Fibroblast of lung (primary cell): ENCODE measurements at regions not wholly inside any gene's neighbourhood (a gene's known extent, or its start where the extent isn't known, plus 50 kb on each side); places are given as distances from the start of the nearest gene placed in this dataset.

Experiments
- DNase-seq, 2 donors: peaks; one replicate each; pipeline versions ENCODE4 v3.0.0 to v3.0.0-alpha.2; 2010; ENCODE audit warnings: low read depth in 2 of 2
- H2AFZ ChIP-seq: 2 replicates; pipeline ENCODE4 v1.5.1; 2012; ENCODE audit warnings: low read length, control low read depth, inconsistent platforms
- H3K27ac ChIP-seq: 2 replicates; pipeline ENCODE4 v1.5.1; 2011; ENCODE audit warnings: low read length, control low read depth; ENCODE audit not compliant: insufficient read depth
- H3K27me3 ChIP-seq: 2 replicates; pipeline ENCODE4 v1.5.1; 2011; ENCODE audit warnings: mild to moderate bottlenecking, low read length; ENCODE audit not compliant: control insufficient read depth, insufficient read depth
- H3K36me3 ChIP-seq: 2 replicates; pipeline ENCODE4 v1.5.1; 2011; ENCODE audit warnings: low read length; ENCODE audit not compliant: control insufficient read depth, insufficient read depth
- H3K4me1 ChIP-seq: 2 replicates; pipeline ENCODE4 v1.5.1; 2011; ENCODE audit warnings: low read length; ENCODE audit not compliant: control insufficient read depth, insufficient read depth; ENCODE audit errors: extremely low read depth
- H3K4me2 ChIP-seq: 2 replicates; pipeline ENCODE4 v1.5.1; 2011; ENCODE audit warnings: low read length, control low read depth; ENCODE audit not compliant: insufficient read depth; ENCODE audit errors: extremely low read depth
- H3K4me3 ChIP-seq, 4 experiments: fragments of 200-600 bp in 1 of 4; sonication (generic) in 1 of 4; replicated peaks in 1 of 4; 2 replicates each; pipeline ENCODE4 v1.5.1; 2011 to 2016; ENCODE audit warnings: low read length in 4 of 4, low read depth in 3 of 4, mild to moderate bottlenecking in 3 of 4, control low read depth in 2 of 4, inconsistent platforms in 1 of 4, mixed read lengths in 1 of 4; ENCODE audit not compliant: insufficient read depth in 1 of 4; ENCODE audit errors: control extremely low read depth in 1 of 4
- H3K79me2 ChIP-seq: 2 replicates; pipeline ENCODE4 v1.5.1; 2012; ENCODE audit warnings: mild to moderate bottlenecking, low read length, inconsistent platforms; ENCODE audit not compliant: control insufficient read depth, insufficient read depth
- H3K9ac ChIP-seq: 2 replicates; pipeline ENCODE4 v1.5.1; 2011; ENCODE audit warnings: mild to moderate bottlenecking, low read length, control low read depth; ENCODE audit not compliant: insufficient read depth
- H3K9me3 ChIP-seq: 2 replicates; pipeline ENCODE4 v1.5.1; 2012; ENCODE audit warnings: low read depth, low read length; ENCODE audit not compliant: control insufficient read depth, insufficient read depth
- H4K20me1 ChIP-seq: 2 replicates; pipeline ENCODE4 v1.5.1; 2011; ENCODE audit warnings: low read length; ENCODE audit not compliant: control insufficient read depth, insufficient read depth; ENCODE audit errors: extremely low read depth
- CTCF ChIP-seq, 2 donors: IDR thresholded peaks in 1 of 2; conservative IDR thresholded peaks in 1 of 2; 1 replicate in 1 of 2; 2 replicates in 1 of 2; pipeline ENCODE4 v1.5.1; 2011 to 2012; ENCODE audit warnings: low read length in 2 of 2, control low read depth in 1 of 2, inconsistent platforms in 1 of 2, low read depth in 1 of 2, mild to moderate bottlenecking in 1 of 2
- EZH2 ChIP-seq: IDR thresholded peaks from 2 replicates; pipeline ENCODE4 v1.5.1; 2012; ENCODE audit warnings: low read length, control low read depth, mild to moderate bottlenecking; ENCODE audit errors: missing control alignments

- no peaks in the 10 kb centered on the region for H3K79me2 ChIP-seq
- TF ChIP-seq CTCF (conservative IDR thresholded peaks at IDR 0.05 in 1 of 2, IDR thresholded peaks at IDR 0.05 in 1 of 2; ENCODE audit: low read depth in 1 of 2, low read length in 2 of 2) (no peak), EZH2 (no peak)
- no peak overlapping the region for H3K4me3 ChIP-seq
- H3K27ac ChIP-seq: no peak overlapping the region
- no peak overlapping the region for H3K9ac ChIP-seq
- no peaks in the 10 kb centered on the region for H4K20me1 ChIP-seq
- no peak for DNase-seq
- no peak overlapping the region for H2AFZ ChIP-seq
- no peak overlapping the region for H3K4me2 ChIP-seq
- no peaks in the 10 kb centered on the region for H3K36me3 ChIP-seq
- H3K27me3 ChIP-seq: no peaks in the 10 kb centered on the region
- H3K4me1 ChIP-seq: no peaks in the 10 kb centered on the region
- H3K9me3 ChIP-seq: no peaks in the 10 kb centered on the region
Measured at GRCh38 chr16:51286272-51286671, 135.2 kb upstream of the SALL1 start.

- Histone ChIP-seq H3K4me1 (no peaks in the 10 kb centered on the region), H3K9ac (no peak overlapping the region), H3K4me2 (no peak overlapping the region), H3K27me3 (no peaks in the 10 kb centered on the region), H3K36me3 (no peaks in the 10 kb centered on the region), H3K9me3 (no peaks in the 10 kb centered on the region), H4K20me1 (no peaks in the 10 kb centered on the region), H3K27ac (no peak overlapping the region), H3K4me3 (no peak overlapping the region), H2AFZ (no peak overlapping the region), H3K79me2 (no peaks in the 10 kb centered on the region)
- TF ChIP-seq EZH2: no peak
- no peak for TF ChIP-seq CTCF (conservative IDR thresholded peaks at IDR 0.05 in 1 of 2, IDR thresholded peaks at IDR 0.05 in 1 of 2; ENCODE audit: low read depth in 1 of 2, low read length in 2 of 2)
- DNase-seq: no peak
Measured at GRCh38 chr16:51276336-51276735, 125.3 kb upstream of the SALL1 start.

- Histone ChIP-seq H3K4me2 (no peak overlapping the region), H3K9me3 (no peaks in the 10 kb centered on the region), H3K4me3 (no peak overlapping the region), H3K27ac (no peak overlapping the region), H3K79me2 (no peaks in the 10 kb centered on the region), H4K20me1 (no peaks in the 10 kb centered on the region), H3K4me1 (no peaks in the 10 kb centered on the region), H3K36me3 (no peaks in the 10 kb centered on the region), H3K27me3 (no peaks in the 10 kb centered on the region), H2AFZ (no peak overlapping the region), H3K9ac (no peak overlapping the region)
- DNase-seq: no peak
- TF ChIP-seq EZH2 (no peak), CTCF (conservative IDR thresholded peaks at IDR 0.05 in 1 of 2, IDR thresholded peaks at IDR 0.05 in 1 of 2; ENCODE audit: low read depth in 1 of 2, low read length in 2 of 2) (no peak)
Measured at GRCh38 chr16:51272420-51272819, 121.3 kb upstream of the SALL1 start.
